Right atrium auricular region (tissue), 2 donors: ENCODE measurements at regions not wholly inside any gene's neighbourhood (a gene's known extent, or its start where the extent isn't known, plus 50 kb on each side); places are given as distances from the start of the nearest gene placed in this dataset.

ENCODE experiments used
- DNase-seq: peaks from one replicate; pipeline ENCODE4 v3.0.0-alpha.2; 2019; ENCODE audit warnings: low spot score
- H3K27ac ChIP-seq, 2 donors: fragments of 200-600 bp; sonication (generic); 1 replicate in 1 of 2; 2 replicates in 1 of 2; pipeline ENCODE4 v1.5.1; 2016 to 2019
- H3K27me3 ChIP-seq, 2 donors: fragments of 200-600 bp; sonication (generic); one replicate each; pipeline versions ENCODE4 v1.5.1 to v1.6.0; 2017 to 2019
- H3K36me3 ChIP-seq: fragments of 200-600 bp; sonication (generic); one replicate; pipeline ENCODE4 v1.5.1; 2016
- H3K4me1 ChIP-seq, 2 donors: fragments of 200-600 bp; sonication (generic); one replicate each; pipeline versions ENCODE4 v1.5.1 to v1.6.0; 2017 to 2019
- H3K4me3 ChIP-seq, 2 donors: fragments of 200-600 bp; sonication (generic); 1 replicate in 1 of 2; 2 replicates in 1 of 2; pipeline ENCODE4 v1.5.1; 2017 to 2019; ENCODE audit warnings: mild to moderate bottlenecking in 1 of 2, moderate library complexity in 1 of 2
- H3K9me3 ChIP-seq, 2 donors: fragments of 200-600 bp; sonication (generic); one replicate each; pipeline ENCODE4 v1.5.1; 2019
- CTCF ChIP-seq, 2 donors: fragments of 200-600 bp; sonication (generic); IDR thresholded peaks; one replicate each; pipeline ENCODE4 v1.5.1; 2019; ENCODE audit warnings: antibody characterized with exemption in 2 of 2

- Histone ChIP-seq H3K27me3 (no peaks in the 10 kb centered on the region), H3K27ac (peak overlapping the region; percentile 42 to 84), H3K36me3 (no peaks in the 10 kb centered on the region), H3K4me3 (no peak overlapping the region), H3K9me3 (no peaks in the 10 kb centered on the region), H3K4me1 (peaks cover 0 to 13% of the 10 kb centered on the region in 2 donors)
- TF ChIP-seq CTCF (IDR thresholded peaks at IDR 0.05), result no peak
- DNase-seq, result no peak
Observed at GRCh38 chr15:93212578-93212977, 123.6 kb upstream of the RGMA start.

DNA sequence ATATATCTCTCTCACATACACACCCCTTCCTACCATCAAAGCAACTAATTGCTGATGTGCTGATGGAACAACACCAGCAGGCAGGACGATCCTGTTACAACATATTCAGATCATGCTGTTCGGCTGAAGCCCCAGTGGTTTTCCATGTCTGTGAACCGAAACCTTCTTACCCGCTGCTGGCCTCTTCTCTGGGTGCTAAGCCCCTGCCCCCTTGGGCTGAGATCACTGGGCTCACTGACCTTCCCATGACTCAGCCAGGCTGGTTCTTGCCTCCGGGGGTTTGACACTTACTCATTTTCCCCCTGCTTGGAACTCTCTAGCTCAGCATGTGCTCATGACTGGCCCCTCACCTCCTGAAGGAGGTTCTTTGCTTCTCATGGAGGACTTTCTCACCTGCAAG lies 122.0 kb upstream of the RGMA start:
- Histone ChIP-seq H3K4me3 (no peak overlapping the region), H3K9me3 (no peaks in the 10 kb centered on the region), H3K27me3 (no peaks in the 10 kb centered on the region), H3K36me3 (no peaks in the 10 kb centered on the region), H3K4me1 (peaks cover 0 to 7% of the 10 kb centered on the region in 2 donors), H3K27ac (no peak overlapping the region)
- DNase-seq, result no peak
- no peak for TF ChIP-seq CTCF (IDR thresholded peaks at IDR 0.05)

DNA sequence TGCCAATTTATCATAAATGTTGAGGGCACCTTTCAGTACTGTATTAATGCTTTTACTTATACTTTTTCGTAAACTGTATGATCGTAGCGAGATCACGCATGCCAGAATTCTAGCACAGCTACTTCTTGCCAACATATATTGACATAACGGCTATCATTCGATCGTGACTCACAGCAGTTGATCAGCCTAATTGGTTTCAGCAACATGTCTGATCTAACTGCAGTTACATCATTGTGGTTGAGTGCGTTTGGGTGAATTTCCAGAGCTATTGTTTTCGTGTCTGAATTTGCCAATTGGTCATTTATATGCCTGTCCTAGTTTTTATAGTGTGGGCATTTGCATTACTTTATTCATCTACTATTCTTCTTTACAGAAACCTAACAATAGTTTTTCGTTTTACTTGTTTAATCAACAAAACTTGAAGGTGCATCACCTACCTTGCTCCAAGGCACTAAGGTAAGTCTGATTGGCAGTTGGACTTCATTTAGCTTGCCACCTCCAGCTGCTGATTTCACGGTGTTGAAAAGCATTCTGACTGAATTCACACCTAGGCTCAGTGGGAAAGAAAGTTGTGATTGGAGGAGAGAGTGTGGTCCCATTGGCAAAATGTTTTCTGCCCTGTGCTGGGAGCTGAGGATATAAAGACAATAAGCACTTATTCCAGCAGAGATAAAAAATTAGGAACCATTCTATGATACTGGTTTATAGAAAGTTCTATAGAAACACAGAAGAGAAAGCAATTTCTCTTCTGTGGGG lies 120.9 kb upstream of the RGMA start:
- H3K36me3 ChIP-seq, result no peaks in the 10 kb centered on the region
- H3K9me3 ChIP-seq, result no peaks in the 10 kb centered on the region
- H3K27ac ChIP-seq, result no peak overlapping the region
- no peaks in the 10 kb centered on the region for H3K27me3 ChIP-seq
- H3K4me1 ChIP-seq, result peaks cover 0 to 7% of the 10 kb centered on the region in 2 donors
- TF ChIP-seq CTCF (IDR thresholded peaks at IDR 0.05), result no peak
- no peak overlapping the region for H3K4me3 ChIP-seq
- DNase-seq, result no peak

GRCh38 chr15:93206893-93207292 lies 117.9 kb upstream of the RGMA start:
- no peak overlapping the region for H3K27ac ChIP-seq
- H3K4me3 ChIP-seq, result no peak overlapping the region
- no peak for TF ChIP-seq CTCF (IDR thresholded peaks at IDR 0.05)
- H3K27me3 ChIP-seq, result no peaks in the 10 kb centered on the region
- no peak for DNase-seq
- no peaks in the 10 kb centered on the region for H3K9me3 ChIP-seq
- no peaks in the 10 kb centered on the region for H3K36me3 ChIP-seq
- H3K4me1 ChIP-seq, result peaks cover 0 to 6% of the 10 kb centered on the region in 2 donors

- Histone ChIP-seq H3K9me3 (no peaks in the 10 kb centered on the region), H3K36me3 (no peaks in the 10 kb centered on the region), H3K4me1 (peaks cover 0 to 6% of the 10 kb centered on the region in 2 donors), H3K4me3 (no peak overlapping the region), H3K27me3 (no peaks in the 10 kb centered on the region), H3K27ac (no peak overlapping the region)
- no peak for TF ChIP-seq CTCF (IDR thresholded peaks at IDR 0.05)
- DNase-seq, result no peak
Observed at GRCh38 chr15:93205413-93205812, 116.4 kb upstream of the RGMA start.

GRCh38 chr15:93203036-93203435 lies 114.0 kb upstream of the RGMA start:
- H3K36me3 ChIP-seq, result no peaks in the 10 kb centered on the region
- DNase-seq, result no peak
- no peak for TF ChIP-seq CTCF (IDR thresholded peaks at IDR 0.05)
- peaks cover 0 to 6% of the 10 kb centered on the region in 2 donors for H3K4me1 ChIP-seq
- H3K9me3 ChIP-seq, result peaks cover 3 to 11% of the 10 kb centered on the region in 2 donors
- H3K4me3 ChIP-seq, result no peak overlapping the region
- no peak overlapping the region for H3K27ac ChIP-seq
- no peaks in the 10 kb centered on the region for H3K27me3 ChIP-seq
